HCT116 (cell line): ENCODE measurements at regions not wholly inside any gene's neighbourhood (a gene's known extent, or its start where the extent isn't known, plus 50 kb on each side); places are given as distances from the start of the nearest gene placed in this dataset.

ENCODE experiments used
- CTCF ChIP-seq, 3 experiments: fragments of 200-600 bp in 1 of 3; sonication (generic) in 1 of 3; IDR thresholded peaks in 2 of 3; conservative IDR thresholded peaks in 1 of 3; 2 replicates each; pipeline ENCODE4 v1.5.1; 2012 to 2017; ENCODE audit warnings: low read depth in 2 of 3, low read length in 2 of 3, antibody characterized with exemption in 1 of 3, borderline replicate concordance in 1 of 3, control low read depth in 1 of 3, mild to moderate bottlenecking in 1 of 3, mixed read lengths in 1 of 3, mixed run types in 1 of 3, moderate library complexity in 1 of 3; ENCODE audit not compliant: insufficient read depth in 1 of 3
- EZH2phosphoT487 ChIP-seq: fragments of 200-600 bp; IDR thresholded peaks from 2 replicates; pipeline ENCODE4 v1.6.1; 2018; ENCODE audit warnings: antibody characterized with exemption, borderline replicate concordance
- MAX ChIP-seq: IDR thresholded peaks from 2 replicates; pipeline ENCODE4 v1.6.1; 2012
- POLR2A ChIP-seq: IDR thresholded peaks from 2 replicates; pipeline ENCODE4 v1.7.0; 2011; ENCODE audit warnings: borderline replicate concordance; ENCODE audit not compliant: insufficient read depth, insufficient read length; ENCODE audit errors: extremely low read depth
- POLR2AphosphoS5 ChIP-seq: IDR thresholded peaks from 2 replicates; pipeline ENCODE4 v1.6.1; 2011; ENCODE audit warnings: mild to moderate bottlenecking, low read depth, low read length, moderate library complexity
- SP1 ChIP-seq: IDR thresholded peaks from 2 replicates; pipeline ENCODE4 v1.6.1; 2012; ENCODE audit warnings: low read depth
- SRF ChIP-seq: IDR thresholded peaks from 2 replicates; pipeline ENCODE4 v1.6.1; 2012; ENCODE audit warnings: low read depth
- TCF7L2 ChIP-seq: IDR thresholded peaks from 2 replicates; pipeline ENCODE4 v1.7.0; 2011; ENCODE audit warnings: borderline replicate concordance, inconsistent platforms; ENCODE audit not compliant: insufficient read depth, insufficient read length; ENCODE audit errors: extremely low read depth
- ZNF274 ChIP-seq: fragments of 200-500 bp; sonication (Bioruptor generic); IDR thresholded peaks from 2 replicates; pipeline ENCODE4 v1.6.1; 2014; ENCODE audit warnings: mild to moderate bottlenecking, low read depth, low read length, inconsistent platforms

GRCh38 chr3:55173504-55173903, 245.6 kb upstream of the LRTM1 start:
- TF ChIP-seq MAX (no peak), CTCF (IDR thresholded peaks at IDR 0.05 in 2 of 3, conservative IDR thresholded peaks at IDR 0.05 in 1 of 3; ENCODE audit: borderline replicate concordance in 1 of 3, insufficient read depth in 1 of 3, low read depth in 2 of 3, low read length in 2 of 3) (no peak), SP1 (no peak), SRF (no peak), POLR2A (no peak), POLR2AphosphoS5 (no peak), EZH2phosphoT487 (no peak), TCF7L2 (no peak), ZNF274 (no peak)
